Activated naive CD4-positive, alpha-beta T cell treated with Interleukin-2 at 50 U/mL for 16 hours (primary cell): ENCODE measurements at regions not wholly inside any gene's neighbourhood (a gene's known extent, or its start where the extent isn't known, plus 50 kb on each side); places are given as distances from the start of the nearest gene placed in this dataset.
"Not testable (repeated sequence)": the region's sequence is repeated elsewhere in the genome, so short reads cannot be mapped to it uniquely, and the experiment has no call there.

Experiments used
- DNase-seq: peaks from one replicate; pipeline ENCODE4 v3.0.0-alpha.2; 2020

DNA sequence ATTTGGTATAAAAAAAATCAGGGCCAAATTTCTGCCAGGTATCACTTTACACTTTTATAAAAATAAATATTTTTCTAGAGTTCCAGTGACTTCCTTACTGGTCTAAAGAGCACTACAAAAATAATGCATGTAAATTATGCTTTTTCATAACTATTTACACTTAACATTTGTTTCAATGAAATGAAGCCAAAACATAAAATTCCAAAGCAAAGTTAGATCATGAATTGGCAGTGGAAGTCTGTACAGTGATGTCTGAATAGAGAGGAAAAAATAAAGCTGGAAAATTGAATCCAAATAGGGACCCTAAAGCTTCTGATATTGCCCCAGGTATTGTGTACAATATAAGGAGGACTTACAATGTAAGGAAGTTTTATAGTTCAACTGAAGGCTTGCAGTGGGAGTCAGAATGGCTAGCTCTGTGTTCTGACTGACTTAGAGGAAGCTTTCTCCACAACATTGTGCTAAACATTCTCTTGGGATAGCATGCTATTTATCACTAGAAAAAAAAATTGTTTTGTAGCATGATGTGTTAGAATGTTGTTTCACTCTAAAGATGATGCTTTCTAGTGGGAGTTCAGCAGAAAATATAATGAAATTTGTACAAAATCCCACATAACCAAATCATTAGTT is 288.2 kb upstream of the UGT8 start:
- DNase-seq, result no peak

DNA sequence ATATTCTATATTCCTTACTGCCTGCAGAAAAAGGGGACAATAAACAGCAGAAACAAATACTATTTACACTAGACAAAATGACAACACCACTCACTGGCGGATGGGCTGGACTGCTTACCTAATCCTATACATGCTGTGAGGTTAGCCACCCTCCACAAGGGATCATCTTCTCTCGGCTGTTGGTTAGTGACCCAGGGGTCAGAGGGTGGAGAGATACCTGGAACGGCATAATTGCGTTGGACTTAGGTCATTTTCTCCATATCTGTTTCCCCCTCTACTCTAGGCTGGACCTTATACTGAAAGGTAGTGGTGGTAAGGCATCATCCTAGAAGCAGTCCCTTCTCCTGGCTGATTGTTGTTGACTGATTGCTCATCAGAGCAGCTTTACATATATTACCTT is 286.8 kb upstream of the UGT8 start:
- no peak for DNase-seq

DNA sequence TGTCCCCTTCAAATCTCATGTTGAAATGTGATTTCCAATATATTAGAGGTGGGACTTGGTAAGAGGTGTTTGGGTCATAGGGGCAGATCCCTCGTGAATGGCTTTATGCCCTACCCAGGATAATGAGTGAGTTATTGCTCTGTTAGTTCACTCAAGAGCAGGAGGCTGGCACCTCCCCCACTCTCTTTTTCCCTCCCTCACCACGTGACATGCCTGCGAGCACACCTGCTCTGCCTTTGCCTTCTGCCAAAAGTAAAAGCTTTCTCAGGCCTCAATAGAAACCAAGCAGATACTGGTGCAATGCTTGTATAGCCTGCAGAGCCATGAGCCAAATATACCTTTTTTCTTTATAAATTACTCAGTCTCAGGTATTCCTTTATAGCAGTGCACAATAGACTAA is 286.3 kb upstream of the UGT8 start:
- DNase-seq, result no peak

DNA sequence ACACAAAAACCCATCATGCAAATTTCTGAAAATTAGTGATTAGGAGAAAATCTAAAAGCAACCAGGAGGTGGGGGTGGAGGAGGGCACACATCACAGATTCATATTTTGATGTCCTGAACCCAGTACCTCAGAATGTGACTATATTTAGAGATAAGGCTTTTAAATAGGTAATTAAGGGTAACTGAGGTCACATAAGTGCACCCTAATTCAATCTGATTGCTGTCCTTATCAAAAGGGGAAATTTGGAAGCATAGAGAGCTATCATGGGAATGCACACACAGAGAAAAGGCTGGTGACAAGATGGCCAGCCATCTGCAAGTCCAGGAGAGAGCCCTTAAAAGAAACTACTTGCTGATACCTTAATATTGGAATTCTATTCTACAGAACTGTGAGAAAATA is 281.8 kb upstream of the UGT8 start:
- DNase-seq, result no peak

DNA sequence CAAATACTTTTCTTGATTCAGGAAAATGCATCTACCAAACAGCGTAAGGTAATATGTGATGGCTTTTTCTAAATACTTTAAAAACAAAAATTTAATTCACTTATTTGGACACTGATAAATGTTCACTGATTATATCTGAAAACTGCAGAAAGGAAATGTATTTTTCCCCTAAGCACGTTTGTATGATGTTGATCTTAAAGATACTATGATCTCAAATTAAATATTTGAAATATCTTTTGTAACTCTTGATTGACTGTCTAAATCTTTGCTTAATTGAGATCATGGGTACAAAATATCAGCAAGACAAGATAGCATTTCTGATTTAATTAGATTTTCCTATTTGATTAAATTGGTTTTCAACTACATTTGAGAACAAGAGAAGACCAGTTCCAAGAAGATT is 281.0 kb upstream of the UGT8 start:
- DNase-seq, result no peak

DNA sequence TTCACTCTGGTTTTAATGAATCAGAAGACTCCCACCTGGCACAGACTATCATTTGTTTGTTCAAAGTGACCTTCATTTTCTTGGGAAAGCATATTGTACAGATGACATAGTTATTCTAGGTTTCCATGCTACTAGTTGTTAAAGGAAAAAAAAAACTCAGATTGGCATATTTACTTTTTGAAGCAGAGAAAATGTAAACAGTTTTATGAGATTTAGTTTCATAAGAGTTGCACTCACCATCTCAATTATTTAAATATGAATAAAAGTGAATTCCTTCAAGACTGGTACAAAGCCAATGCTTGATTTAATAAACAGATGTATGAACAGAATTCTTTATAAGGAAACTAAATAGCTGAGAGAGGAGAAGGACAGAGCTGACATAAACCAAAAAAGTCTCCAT is 280.3 kb upstream of the UGT8 start:
- no peak for DNase-seq

DNA sequence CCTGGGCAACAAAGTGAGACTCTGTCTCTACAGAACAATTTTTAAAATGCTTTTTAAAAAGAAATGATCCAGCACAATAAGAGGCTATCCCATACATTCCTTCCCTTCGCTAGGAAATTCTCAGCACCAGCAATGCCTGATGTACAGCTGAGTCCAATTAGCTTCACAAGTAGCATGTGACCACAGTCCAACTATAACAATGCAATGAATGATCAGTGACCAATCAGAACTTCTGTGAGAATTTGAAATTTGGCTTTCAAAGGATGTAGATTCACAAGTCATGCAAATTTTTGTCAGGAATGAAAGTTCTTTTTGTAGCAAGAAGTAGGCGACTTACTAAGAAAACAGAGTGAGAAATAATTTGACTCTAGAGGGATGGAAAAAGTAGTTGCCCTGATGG is 278.5 kb upstream of the UGT8 start:
- DNase-seq, result no peak

DNA sequence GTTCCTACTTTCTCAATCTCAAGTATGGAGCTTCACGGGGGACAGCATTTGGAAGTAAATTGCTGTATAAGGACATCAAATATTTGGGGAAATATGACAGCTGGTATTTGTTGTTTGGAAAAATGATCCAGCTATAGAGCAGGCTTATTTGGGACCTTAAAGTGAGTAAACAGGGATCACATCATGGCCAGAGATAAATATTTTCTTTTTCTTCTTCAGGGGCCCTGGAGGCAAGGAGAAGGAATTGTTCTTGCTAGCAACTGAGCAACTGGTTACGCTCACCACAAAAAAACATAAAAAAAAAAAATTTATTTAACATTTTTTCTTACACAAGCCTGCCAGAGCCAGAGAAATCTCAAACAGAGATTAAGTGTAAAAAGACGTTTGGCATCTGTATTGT is 277.2 kb upstream of the UGT8 start:
- no peak for DNase-seq

DNA sequence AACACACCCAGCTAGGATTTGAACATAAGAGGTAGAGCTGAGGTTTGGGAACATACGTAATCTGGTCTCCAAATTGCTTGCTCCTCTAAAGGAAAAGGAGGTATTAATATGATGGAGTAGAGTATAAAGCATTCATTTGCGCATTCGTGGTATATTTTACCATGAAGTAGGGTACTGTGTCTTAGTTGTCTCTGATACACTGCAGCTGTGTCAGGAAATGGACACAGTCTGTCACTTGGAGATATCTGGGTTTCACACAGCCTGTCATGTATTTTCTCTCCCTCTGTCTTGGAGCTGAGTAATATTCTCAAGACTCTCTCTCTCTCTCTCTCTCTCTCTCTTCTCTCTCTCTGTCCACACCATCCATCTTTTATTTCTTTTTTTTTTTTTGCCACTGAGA is 274.8 kb upstream of the UGT8 start:
- DNase-seq, result no peak

DNA sequence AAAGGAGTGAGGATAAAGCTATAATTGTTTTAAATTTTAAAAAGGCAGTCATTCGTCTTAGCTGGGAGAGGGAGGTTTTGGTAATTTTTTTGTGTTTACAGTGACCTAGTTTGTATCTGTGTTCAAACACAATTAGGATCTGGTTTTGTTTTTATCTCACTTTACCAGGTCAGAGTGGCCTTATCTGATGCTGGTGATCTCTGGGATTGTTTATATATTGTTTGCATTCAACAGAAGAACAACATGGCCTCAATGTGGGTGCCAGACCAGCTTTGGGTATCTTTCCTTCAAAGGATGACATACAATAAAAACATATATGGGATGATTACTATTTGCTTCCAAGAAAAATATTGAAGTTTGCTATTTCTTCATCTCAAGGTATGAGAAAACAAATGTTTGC is 272.2 kb upstream of the UGT8 start:
- DNase-seq, result no peak

DNA sequence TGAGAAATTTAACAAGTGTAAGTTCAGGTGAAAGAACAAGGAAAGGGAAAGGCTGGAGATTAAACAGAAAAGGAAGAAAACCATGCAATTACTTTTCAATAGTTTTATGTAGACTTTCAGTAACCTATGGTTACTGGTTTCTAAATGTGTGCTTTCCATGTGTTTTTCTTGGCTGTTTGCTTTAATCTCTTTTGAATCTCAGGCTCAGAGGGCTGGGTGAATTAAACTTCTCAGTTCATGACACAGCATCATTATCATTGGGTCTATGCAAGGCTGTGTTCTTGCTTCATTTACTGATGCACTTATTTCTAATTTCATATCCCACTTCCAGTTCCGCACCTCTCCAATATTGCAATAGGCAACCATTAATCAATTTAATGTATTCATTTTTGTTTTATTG is 266.5 kb upstream of the UGT8 start:
- DNase-seq, result no peak

DNA sequence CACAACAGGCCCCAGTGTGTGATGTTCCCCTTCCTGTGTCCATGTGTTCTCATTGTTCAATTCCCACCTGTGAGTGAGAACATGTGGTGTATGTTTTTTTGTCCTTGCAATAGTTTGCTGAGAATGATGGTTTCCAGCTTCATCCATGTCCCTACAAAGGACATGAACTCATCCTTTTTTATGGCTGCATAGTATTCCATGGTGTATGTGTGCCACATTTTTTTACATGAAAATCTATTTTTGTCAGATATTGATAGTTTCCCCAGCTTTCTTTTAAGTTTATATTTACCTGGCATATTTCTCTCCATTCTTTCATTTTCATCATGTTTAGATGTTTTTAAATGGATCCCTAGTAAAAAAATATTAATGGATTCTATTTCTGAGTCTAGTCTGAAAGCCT is 264.2 kb upstream of the UGT8 start:
- not testable (repeated sequence) for DNase-seq

DNA sequence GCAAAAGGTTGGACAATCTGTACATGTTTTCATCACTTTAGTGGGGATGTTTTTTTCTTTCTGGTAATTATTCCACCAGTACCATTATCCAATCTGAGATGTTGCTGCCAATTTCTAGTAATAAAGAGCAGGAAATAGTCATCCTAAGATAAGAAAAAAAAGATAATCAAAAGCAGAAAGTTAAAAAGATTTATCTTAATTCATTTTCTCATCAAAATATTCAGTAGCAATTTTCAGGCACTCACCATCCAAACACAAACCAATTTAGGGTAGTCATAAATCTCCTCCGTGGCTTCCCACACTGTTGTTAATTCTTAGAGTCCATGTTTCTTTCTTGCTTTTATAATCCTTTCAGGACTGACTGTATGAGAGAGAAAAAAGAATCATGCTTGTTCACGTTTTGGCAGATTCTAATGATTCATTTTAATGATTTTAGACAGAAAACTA is 263.7 kb upstream of the UGT8 start:
- no peak for DNase-seq

DNA sequence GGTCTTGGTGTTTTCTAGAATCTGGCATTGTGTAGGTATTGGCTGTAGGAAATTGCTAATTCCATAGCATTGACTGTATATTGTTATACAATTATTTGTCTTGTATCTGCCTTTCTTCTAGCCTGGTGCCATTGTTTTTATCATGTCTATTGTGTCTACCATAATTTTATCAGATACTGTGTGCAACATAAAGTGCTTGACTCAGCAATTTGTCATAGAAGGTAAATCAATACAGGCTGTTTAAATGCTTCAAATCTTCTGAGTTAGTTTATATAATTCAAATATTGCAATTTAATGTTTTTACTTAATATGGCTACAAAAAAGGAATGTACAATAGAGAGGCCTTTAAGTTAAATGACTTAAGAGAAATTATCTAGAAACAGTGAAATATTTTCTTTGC is 263.3 kb upstream of the UGT8 start:
- no peak for DNase-seq

DNA sequence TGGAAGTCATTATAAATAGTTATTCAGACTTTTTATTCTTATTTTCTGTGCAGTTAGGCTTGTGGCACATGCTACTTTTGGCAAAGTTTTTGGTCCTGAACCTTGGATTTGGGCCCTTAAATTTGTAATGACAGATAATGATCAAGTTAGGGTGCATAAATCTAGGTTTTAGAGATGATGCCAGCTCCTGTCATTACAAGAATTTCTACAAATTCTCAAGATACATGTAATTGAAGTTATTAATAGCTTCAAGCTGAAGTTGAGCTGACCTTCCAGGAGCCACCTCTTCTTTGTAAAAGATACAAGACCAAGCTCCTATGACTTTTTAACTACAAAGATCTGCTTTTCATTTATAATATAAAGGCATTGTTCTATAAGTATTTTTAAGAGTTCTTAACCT is 255.6 kb upstream of the UGT8 start:
- DNase-seq, result no peak

DNA sequence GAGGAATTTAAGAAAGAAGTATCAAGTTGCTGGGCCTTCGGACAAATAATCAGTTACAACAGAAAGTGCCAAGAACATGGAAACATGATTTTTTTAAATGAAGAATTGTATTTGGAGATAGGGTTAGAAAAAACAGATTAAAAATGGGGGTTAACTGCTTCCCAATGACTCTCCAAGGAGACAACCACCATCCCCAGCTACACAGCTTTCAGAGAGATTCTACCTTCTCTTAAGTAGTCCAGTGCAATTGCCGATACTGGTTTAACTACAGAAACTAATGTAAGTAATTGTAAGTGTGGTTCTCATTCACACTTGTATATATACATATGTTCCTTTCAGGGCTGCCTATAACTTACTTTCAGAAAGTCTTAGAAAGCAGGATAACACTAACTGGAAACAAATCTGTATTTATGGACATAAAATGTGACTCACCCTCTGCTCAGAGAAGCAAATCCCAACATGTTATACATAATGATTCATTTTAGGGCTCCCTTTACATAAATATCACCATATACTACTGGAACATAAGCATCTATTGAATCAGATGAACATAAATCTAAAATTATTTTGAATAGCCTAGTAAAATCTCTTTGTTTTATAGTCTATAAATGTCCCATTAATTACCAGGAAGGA is 248.9 kb upstream of the UGT8 start:
- DNase-seq, result no peak

DNA sequence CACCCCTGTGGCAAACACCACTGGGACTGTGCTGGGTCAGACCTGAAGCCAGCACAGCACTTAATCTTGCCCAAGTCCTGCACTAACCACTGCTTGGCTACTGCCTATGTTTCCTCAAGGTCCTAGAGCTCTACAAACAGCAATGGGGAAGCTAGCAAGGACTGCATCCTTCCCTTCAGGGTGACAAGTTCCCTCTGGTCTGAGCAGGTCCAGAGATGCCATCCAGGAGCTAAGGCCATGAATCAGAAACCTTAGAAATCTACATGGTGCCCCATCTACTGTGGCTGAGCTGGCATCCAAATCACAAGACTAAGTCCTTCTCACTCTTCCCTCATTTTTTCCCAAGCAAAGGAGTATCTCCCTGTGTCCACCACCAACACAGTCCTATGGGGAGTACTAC is 239.7 kb upstream of the UGT8 start:
- no peak for DNase-seq

DNA sequence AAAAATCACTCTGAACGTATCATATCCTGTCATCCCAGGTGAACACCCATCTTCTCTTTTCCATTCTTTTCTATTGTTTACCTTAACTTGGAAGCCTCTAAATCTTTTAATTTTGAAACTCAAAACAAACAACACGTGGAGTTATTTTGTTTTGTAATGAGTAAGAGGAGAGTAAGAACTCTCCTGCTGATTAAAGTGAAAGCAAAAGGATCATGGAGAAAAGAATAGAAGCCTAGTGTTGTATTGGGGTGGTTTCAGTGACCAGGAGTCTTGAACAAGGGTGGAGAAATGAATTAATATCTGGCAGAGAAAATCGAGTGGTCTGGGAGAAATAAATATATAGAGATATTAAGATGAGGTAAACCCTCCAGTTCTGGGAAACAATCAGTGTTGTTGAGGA is 237.4 kb upstream of the UGT8 start:
- DNase-seq, result no peak

DNA sequence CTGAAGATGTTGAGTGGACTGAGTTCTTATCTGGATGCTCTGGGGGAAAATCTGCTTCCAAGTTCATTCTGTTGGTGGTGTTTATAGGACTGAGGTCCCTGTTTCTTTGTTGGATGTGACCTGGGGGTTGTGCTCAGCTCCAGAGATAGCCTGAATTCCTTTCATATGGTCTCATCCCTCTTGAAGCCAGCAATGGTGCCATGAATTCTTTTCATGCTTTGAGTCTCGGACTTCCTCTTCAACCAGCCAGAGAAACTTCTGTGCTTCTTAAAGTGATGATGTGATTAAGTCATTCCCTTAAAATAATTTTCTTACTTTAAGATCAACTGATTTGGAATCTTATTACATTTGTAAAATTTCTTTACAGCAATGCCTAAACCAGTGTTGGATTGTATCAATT is 233.8 kb upstream of the UGT8 start:
- DNase-seq, result no peak

DNA sequence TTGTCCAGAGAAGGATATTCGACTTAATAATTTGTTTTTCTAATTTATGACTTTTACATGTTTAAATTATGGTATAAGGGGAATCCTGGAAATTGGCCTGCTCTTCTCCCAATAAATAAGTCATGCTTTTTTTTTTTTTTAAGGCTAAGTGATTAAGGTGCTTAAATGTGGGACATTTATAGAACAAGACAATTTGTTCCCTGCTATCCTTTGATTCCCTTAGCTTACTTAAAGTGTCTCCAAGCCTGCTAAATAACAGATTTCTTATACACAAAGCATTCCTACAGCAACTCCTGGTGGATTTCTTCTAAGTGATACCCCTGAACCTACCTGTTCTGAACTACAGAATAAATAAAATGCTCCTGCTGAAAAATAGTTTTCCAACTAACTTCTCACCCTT is 233.0 kb upstream of the UGT8 start:
- no peak for DNase-seq

DNA sequence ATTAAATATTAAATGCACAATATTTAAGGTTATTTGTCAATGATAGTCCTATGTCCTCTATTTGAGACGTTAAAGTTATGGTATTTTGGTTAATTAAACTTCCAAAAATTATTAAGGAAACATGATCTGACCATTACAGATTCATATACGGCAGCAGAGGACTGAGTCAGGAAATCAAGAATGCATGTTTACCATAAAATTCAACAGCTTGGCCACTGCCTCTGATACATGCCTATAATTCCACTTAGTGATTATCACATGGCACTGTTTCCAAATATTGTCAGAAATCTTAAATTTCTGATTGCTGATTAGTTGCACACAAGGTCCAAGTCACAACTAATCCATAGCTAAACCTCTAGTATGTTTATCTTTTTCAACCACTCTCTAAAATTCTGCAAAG is 232.2 kb upstream of the UGT8 start:
- DNase-seq, result no peak

DNA sequence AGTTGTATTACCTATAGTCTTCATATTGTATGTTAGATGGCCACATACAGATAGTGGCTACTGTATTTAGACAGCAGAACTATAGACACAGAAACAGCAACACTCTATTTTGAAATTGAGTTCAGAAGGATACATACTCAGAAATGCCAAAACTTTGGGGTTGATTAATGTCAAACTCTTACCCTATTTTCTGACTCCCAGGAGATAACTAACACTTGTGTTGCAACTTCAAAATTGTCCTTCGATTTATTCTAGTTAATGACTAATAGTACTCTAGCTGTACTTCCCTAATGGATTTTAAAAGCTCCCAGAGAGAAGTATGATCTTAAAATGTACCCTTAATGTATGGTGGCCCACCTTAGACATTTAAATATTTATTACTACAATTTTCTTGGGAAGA is 229.9 kb upstream of the UGT8 start:
- no peak for DNase-seq

DNA sequence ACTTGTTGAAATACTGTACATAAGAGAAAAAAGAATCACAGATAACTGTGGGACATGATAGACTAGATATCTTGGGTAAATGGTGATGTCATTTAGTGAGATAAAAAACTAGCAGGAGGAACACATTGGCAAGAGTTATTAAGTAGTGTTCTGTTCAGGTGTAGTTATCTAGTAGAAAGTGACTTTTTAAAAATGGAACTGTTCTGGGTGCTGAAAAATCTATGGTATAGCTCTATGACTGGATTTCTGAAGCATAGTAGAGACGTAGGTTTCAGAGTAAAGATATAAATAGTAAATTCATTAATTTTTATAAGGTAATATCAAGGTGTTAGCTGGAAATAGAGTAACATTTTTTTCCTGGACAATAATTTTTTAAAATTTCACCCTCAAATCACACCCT is 225.1 kb upstream of the UGT8 start:
- DNase-seq, result no peak

DNA sequence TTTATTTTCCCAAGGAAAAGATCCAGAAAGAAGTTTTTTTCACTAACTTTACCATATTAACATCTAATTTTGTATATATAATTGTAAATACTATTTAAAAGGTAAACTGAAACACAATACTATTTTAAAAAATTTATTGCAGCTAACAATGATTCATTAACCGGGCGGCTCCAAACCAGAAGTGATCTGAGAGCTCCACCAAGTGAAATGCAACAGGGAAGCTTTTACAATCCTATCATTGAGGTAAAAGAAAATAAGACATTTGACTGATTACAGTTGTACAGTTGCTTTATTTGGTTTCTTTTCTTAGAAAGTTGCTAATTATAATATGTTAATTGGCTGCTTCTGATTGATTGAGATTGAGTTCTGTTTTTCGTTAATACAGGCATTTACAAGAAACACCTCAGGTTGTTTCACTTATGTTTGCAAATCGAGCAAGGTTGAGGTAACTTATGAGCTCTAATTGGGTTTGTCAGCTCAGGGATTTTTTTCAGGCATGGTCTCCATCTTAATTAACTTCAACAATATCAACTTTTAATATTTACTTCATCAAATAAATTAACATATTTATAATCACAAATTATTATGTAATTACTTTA is 220.2 kb upstream of the UGT8 start:
- no peak for DNase-seq

DNA sequence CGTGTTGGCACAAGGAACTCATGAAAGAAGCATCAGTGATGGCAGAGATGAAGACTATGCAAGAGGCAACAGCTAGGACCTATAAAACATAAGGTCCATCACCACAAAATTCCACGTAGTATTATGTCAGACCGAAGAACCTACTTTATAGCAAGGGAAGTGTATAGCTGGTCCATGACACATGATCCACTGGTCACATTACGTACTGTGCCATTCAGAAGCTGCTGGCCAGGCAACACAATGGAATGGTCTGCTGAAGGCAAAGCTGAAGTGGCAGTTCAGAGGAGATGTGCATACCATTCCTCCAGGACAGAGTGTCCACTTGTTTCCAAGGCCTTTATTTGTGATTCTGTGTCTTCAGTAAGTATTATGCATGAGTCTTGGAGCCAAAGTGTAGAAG is 215.5 kb upstream of the UGT8 start:
- no peak for DNase-seq
